CD4-positive, alpha-beta T cell treated with Interleukin-2 at 100 ng/mL for 4 hours (primary cell): ENCODE measurements at regions not wholly inside any gene's neighbourhood (a gene's known extent, or its start where the extent isn't known, plus 50 kb on each side); places are given as distances from the start of the nearest gene placed in this dataset.
"Not testable (repeated sequence)": the region's sequence is repeated elsewhere in the genome, so short reads cannot be mapped to it uniquely, and the experiment has no call there.

ENCODE experiments used
- DNase-seq: peaks from one replicate; pipeline ENCODE4 v3.0.0-alpha.2; 2020; ENCODE audit warnings: low spot score

DNA sequence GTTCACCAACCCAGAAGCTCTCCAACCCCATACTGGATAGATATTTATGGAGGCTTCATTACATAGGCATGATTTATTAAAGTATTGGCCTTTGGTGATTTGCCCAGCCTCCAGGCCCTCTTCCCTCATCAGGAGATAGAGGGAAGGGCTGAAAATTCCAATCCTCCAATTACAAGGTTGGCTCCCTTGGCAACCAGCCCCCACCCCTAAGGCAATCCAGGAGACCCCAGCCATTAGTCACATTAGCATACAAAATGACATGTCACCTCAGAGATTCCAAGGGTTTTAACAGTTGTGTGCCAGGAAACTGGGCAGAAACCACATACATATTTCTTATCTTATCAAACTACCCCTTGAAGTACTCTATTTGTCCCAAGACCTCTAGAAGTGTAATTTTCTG lies 210.0 kb downstream of the HINT1 start:
- DNase-seq: no peak

- DNase-seq: no peak
Observed at GRCh38 chr5:130954336-130954735, 210.7 kb downstream of the HINT1 start.

DNA sequence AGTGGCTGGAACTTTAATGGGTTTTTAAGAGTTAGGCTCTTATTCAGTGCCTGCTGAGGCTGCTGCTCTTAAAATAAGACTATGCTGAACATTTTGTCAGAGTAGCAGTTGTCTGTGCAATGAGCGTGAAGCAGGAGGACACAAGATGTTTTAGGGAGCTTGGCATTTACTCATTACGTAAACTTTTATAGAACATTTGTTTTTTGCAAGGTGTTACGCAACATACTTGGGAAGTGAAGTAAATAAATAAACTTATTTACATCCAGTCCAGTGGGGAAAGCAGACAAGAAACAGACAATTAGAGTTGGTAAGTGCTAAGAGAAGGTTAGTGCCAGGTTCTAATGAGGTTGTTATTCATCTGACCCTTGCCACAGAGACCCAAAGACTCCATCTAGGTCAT lies 226.0 kb downstream of the HINT1 start:
- no peak for DNase-seq

- no peak for DNase-seq
Observed at GRCh38 chr5:130937046-130937445, 228.0 kb downstream of the HINT1 start.

DNA sequence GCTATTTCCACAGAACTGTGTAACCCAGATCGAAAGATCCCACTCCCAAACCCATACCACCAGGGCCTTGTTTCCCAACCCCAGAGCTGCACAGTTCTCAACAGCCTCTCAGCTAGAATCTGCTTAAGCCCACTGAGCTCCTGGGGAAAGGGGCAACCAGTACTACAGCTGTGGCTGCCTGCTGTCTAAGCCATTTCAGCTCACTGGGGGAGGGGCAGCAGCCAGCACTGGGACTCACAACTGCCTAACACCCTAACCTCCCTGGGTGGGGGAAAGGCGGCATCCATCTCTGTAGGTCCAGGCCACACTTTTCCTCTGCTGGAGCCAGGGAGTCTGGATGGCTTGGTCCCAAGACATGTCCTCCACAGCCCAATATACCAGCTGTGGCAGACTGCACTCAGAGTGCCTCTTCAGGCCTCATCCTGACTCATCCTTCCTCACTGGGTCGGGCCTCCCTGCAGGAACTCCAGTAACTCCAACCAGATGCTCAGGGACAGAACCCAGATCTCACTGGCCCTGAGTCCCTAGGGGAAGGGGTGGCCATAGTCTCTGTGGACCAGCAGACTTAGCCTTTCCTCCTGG lies 241.4 kb downstream of the HINT1 start:
- no peak for DNase-seq

DNA sequence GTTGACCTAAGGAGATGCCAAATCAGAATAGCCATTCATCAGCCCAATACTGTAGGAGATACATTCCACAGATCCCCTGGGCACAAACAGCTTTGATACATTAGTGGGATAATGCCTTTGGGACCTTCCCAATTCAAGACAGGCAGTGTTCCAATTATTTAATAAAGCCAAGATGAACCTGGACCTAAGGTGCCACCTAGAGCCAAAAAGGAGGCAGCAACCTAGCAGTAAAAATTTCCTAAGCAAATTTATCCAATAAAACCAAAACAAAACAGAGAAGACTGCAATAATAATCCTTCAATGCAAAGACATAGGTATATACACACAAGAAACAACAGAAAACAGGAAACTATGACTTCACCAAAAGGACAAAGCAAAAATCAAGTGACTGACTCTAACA lies 253.0 kb downstream of the HINT1 start:
- no peak for DNase-seq

DNA sequence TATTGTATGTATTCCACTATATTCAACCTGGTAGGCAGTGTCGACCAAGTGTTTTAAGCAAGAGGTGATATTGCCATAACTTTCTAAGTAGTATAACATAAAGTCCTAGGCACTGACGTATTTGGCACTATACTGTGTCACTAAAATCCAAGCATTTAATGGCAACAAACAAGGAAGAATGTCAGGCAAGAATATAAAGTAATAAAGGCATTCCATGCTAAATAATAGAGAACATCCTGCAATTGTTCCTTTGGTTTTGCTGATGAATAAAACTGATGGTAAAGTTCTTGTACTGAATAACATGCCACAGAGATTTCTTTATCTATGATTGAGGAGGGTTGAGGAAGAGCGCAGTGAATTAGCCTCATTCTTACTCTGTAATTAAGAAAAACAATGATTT lies 256.9 kb downstream of the HINT1 start:
- DNase-seq: no peak

DNA sequence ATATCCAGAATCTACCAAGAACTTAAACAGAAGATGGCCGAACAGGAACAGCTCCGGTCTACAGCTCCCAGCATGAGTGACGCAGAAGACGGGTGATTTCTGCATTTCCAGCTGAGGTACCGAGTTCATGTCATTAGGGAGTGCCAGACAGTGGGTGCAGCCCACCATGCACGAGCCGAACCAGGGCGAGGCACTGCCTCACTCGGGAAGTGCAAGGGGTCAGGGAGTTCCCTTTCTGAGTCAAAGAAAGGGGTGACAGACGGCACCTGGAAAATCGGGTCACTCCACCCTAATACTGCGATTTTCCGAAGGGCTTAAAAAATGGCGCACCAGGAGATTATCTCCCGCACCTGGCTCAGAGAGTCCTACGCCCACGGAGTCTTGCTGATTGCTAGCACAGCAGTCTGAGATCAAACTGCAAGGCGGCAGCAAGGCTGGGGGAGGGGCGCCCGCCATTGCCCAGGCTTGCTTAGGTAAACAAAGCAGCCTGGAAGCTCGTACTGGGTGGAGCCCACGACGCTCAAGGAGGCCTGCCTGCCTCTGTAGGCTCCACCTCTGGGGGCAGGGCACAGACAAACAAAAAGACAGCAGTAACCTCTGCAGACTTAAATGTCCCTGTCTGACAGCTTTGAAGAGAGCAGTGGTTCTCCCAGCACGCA lies 267.4 kb downstream of the HINT1 start:
- DNase-seq: not testable (repeated sequence)

DNA sequence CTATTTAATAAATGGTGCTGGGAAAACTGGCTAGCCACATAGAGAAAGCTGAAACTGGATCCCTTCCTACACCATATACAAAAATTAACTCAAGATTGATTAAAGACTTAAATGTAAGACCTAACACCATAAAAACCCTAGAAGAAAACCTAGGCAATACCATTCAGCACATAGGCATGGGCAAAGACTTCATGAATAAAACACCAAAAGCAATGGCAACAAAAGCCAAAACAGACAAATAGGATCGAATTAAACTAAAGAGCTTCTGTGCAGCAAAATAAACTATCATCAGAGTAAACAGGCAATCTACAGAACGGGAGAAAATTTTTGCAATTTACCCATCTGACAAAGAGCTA lies 267.9 kb downstream of the HINT1 start:
- not testable (repeated sequence) for DNase-seq

DNA sequence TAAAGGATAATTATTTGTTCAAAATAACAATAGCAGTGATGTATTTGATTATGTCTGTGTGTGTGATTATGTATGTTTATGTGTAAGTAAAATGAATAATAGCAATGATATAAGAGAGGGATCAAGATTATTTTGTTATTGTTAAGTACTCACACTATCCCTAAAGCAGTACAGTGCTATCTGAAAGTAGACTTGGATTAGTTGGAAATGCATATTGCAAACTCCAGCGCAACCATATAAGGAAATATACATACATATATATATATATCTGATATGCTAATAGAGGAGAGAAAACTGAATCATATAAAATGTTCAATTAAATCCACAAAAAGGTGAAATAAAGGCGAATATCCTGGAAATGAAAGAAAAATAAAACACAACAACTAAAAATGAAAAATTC lies 268.4 kb downstream of the HINT1 start:
- no peak for DNase-seq

GRCh38 chr5:130893006-130893405 lies 272.1 kb downstream of the HINT1 start:
- DNase-seq: no peak

DNA sequence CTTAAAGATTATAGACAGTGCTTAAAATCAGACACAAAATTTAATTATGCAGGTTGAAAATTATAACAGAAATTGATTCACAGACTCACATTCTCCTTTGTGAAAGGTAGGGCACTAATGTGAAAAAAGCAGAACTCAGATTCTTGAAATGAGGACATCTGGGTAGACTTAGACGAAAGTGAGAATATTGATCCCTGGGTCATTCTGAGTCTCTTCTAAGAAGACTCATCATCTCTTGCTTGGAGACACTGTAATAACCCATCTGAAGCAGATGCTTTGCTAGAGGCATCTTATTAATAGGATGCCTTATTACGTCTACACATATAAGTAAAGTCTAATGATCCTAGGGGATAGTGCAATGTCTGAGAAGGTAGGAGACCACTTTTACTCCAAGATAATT lies 274.4 kb downstream of the HINT1 start:
- no peak for DNase-seq

DNA sequence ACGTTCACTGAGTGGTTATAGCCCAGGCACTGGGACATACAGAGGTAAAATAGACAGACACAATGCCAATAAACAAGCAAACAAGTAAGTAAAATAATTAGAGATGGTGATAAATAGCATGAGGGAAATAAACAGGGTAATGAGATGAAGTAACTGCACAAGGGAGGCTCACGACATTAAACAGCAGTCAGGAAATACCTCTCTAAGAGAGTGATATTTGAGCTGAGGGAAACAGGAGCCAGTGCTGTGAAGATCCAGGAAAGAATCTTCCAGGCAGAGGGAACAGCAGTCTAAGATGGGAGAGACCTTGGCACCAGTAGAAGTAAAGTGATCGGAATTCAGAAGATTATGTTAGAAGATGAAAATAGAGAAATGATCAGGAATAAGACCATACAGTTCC lies 279.4 kb downstream of the HINT1 start:
- DNase-seq: no peak

- DNase-seq: no peak
Observed at GRCh38 chr5:130885027-130885426, 280.0 kb downstream of the HINT1 start.

DNA sequence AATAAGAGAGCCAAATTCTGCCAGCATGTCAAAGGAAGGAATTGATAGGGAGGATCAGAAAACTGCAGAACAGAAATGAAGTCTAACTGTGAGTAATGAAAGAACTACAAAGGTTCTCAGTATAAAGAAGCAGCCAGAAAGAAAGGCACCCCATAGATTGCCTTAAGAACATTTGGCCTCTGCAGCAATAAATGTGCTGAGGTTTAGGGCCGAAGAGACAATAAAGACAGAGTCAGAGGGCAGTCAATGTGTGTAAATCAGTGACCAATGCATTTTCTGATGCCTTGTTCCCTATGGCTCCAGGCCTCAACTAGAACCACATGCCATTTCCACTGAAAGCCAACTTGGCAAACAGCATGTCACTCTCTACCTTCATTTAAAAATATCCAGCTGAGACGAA lies 281.0 kb downstream of the HINT1 start:
- no peak for DNase-seq

DNA sequence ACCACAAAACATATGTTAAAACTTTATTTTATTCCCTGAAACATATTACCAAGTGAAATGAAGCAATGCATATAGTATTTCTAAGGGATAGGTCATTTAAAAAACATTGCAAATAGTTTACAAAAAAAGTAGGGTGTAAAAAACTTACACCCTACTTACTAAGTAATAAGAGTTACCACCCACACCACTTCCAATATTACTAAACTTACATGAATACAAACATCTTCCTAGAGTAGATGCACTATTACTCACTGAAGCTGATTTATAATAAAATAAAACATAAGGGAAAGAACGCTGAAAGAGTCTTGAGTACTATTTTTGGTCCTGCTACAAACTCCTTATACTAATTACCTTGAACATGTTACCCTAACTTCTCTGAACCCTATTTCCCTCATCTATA lies 289.4 kb downstream of the HINT1 start:
- DNase-seq: no peak

- DNase-seq: no peak
Observed at GRCh38 chr5:130874861-130875417, 290.1 kb downstream of the HINT1 start.

DNA sequence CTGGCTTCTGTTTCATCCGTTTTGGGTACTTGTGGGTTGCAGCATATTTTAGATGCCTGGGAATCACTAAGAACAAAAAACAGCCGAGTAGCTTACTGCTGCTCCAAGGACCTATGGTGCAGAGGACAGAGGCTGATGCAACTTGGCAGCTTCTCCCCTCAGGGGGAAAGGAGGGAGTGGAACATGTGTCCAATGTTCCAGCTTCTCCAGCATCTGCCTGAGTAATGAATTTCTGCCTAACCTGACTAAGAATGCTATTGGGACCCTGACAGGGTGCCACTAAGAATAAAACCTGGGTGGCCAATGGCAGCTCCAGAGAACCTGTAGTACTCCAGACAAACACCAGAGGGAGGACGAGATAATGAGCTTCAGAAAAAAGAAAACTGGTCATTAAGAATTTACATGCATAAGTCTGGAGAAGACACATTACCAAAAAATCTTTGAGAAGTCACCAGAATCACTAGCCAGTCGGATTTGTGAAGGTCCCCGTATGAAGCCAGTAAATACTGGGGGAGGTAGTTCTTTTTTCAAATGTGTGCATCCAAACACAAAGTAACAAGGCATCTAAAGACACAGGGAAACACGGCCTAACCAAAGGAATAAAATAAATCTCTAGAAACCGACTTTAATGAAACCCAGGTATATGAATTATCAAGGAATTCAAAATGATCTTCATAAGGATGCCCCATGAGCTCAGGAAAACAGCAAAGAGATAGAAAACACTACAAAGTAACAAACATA lies 293.5 kb downstream of the HINT1 start:
- DNase-seq: peak; percentile 59

DNA sequence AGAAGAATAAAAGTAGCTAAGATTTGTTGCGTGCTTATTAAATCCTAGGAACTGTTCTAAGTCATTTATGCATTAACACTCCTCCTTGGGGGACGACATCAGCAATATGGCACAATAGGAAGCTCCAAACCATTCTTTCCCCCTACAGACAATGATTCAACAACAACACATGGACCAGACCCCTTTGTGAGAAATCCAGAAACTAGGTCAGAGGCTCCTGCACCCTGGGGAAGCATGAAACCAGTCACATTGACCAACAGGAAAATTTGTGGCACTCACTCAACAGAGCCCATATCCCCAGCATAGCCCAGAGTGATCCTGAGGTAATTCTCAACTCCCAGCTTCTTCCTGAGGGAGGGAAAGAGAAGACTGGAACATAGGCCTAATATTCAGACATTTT lies 294.4 kb downstream of the HINT1 start:
- DNase-seq: no peak

DNA sequence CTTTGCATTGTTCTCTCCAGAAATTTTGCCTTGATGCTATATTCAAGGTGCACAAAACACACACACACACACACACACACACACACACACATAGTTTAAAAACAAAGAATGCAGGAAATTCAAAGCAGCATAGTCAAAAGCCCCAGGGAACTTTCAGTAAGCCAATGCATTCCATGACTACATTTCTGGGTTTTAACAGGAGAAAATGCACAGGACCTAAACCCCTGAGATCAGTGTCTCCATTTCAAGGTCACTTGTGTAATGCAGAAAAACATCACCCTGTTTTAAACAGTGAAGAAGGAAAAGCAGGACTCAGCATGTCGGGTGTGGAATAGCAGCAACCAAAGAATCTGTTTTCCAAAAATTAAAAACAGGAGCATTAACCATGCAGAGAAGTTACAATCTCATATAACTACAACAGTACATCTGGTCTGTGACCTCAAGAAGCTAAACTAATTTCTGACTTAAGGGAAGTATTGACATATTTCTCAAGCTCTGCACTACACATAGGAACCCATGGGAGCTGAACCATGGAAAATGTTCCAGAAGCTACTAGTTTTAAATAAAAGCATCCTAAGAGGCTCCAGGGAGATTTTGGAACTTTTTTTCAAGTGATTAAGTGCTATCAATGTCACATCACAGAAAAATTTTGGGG lies 296.7 kb downstream of the HINT1 start:
- no peak for DNase-seq

DNA sequence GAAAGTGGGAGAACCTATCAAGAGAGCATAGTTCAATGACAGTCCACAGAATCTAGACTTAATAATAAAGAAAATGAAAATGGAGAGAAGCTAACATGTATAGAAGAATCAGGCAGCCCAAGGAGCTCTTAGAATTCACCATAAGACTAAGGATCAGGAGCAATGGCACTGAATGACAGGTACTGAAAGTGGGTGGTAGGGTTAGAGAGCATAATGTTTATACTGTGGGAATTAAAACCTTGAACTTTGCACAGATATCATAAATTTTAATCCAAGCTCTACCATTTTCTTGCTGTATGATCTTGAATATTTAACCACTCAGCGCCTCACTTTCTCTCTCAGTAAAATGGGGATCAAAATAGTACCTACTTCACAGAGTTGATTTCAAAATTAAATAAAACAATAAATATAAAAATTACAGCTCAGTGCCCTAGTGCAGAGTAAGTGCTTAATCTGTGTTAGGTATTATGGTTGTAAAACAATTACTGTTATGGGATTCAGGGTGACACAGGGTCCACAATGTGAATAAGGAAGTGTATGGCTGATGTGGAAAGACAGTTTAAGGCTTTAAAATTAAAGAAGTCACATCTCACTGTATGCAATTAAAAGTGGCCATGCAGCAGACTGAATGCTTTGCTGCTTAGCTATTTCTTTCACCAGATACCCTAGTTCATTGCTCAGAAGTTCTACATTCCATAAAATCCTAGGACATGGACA lies 319.8 kb downstream of the HINT1 start:
- no peak for DNase-seq
